ENCODE measurements at regions not wholly inside any gene's neighbourhood (a gene's known extent, or its start where the extent isn't known, plus 50 kb on each side); places are given as distances from the start of the nearest gene placed in this dataset.
"Not testable (repeated sequence)": the region's sequence is repeated elsewhere in the genome, so short reads cannot be mapped to it uniquely, and the experiment has no call there.

DNA sequence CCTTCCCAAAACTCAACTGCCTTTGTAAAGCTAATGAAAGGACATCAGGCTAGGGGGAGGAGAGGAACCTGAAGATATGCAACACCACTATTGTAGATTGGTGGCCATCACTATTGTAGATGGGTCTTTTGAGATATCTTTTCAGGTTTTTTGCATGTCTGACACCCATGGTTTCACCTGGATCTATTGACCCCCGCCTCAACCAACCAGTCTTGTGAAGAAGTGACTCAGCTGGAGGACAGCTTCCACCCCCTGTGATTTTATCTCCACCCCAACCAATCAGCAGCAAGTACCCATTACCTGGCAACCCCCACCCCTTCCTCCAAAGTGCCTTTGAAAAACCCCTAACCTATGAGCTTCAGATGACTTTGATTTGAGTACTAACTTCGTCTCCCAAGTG is 382.6 kb upstream of the GOT2 start:
- no peak for DNase-seq

DNA sequence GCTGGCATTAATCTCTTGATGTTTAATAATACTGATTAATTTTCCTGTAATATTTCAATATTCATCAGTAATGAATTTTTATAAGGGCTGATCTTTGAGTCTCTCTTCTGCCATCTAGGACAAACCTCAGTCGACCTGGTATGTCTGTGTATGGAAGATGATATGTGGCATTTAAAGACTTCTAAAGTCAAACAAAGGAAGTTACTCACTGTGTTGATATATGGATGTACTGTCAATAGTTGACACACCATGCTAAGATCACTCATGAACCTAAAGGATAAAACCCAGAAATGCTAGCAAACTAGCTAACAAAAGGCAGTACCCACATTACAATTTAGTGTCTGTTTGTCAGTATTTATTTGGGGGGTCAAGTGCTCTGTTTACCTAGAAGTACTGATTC is 380.7 kb upstream of the GOT2 start:
- no peak for DNase-seq

DNA sequence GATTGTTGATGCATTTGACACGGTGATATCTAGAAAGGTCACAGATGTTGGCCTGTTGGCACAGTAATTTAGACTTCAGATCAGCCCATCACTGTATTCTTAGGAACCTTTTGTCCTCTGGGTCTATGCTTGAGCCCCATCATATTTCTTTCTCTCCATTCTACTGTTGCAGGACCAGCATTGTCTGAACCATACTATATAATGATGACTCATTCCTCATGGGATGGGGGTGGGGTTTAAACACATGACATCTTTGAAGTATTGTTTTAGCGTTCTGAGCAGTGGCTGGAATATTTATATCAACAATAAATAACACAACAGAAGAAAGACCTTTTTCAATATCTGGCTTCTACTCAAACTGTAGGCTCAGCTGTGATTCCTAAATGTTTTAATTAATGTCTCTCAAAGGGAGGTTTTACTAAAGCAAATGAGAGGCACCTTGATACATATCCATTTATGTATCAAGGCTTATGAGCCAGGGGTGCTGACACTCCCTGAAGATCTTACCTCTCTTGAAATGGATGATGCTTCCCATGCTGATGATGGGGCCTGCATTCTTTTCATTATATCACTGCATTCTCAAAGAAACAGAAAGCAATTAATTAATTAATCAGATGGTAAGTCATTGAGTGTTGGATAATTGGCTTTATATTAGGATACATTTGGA is 379.0 kb upstream of the GOT2 start:
- no peak for DNase-seq

- no peak for DNase-seq
Measured at GRCh38 chr16:59111280-59111679, 377.2 kb upstream of the GOT2 start.

DNA sequence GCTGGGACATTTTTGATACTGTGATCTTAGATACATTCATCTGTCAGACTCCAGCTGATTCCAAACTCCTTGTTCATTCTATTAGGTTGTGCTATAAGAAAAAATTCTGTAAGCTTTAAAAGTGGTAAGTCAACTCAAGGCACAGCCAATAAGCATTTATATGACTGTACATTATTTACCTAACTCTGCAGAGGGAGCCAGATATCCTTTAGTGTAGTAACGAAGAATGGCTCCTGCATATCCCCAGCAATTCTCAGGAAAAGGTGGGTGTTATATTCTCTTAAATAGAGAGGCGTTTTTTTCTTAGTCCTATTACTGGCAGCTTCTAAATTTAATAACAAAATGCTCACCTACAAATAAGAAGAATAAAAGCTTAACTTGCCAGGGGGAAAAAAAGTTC is 374.3 kb upstream of the GOT2 start:
- DNase-seq, result no peak

- not testable (repeated sequence) for DNase-seq
Measured at GRCh38 chr16:59096682-59097081, 362.6 kb upstream of the GOT2 start.

GRCh38 chr16:59090541-59090940 is 356.4 kb upstream of the GOT2 start:
- DNase-seq, result no peak

DNA sequence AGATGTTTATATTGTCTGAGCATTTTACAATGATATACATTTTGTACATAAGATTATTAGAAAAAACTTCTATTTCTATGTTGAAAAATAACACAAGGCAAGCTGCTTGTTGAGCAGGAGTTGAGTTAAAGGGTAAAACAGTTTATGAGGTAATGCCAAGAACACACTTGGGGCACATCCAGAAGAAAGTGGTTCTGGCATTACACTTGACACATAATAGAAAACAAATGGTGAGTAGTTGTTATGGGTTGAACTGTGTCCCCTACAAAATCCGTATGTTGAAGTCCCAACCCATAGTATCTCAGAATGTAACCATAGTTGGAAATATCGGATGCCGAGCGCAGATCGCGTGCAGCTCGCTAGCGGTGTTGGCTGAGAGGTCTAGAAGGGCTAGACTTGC is 354.3 kb upstream of the GOT2 start:
- no peak for DNase-seq

DNA sequence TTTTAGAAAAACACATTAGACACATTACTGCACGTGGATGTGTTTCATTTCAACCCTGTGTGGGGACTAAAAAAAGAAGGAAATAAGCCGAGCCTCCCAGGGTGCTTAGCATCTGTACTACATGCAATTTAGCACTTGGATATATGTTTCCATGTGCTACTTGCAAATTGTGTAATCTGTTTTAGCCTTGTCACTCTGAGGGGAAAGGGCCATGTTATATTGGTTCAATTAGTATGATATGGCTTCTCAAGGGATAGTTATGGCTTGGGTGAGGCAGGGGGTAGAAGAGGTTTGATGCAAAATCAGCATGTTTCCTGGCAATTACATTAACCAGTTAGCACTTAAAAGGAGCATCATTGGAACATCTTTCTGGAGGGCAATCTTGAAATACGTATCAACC is 353.5 kb upstream of the GOT2 start:
- DNase-seq, result no peak

GRCh38 chr16:59067205-59067604 is 333.1 kb upstream of the GOT2 start:
- no peak for DNase-seq

DNA sequence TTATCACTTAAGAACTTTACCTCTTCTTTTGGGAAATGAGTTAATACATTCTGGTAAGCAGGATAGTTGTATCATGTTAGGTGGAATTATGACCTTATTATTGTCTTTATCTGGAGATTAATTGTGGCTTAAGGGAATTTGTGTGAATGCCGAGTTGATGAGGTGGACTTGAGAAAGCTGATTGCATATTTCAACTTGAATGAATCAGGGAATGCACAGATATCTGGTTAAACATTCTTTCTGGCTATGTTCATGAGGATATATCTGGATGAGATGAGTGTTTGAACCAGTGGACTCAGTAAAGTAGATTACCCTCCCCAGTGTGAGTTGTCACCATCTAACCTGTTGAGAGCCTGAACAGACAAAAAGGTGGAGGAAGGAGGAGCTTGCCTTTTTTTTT is 326.1 kb upstream of the GOT2 start:
- no peak for DNase-seq

DNA sequence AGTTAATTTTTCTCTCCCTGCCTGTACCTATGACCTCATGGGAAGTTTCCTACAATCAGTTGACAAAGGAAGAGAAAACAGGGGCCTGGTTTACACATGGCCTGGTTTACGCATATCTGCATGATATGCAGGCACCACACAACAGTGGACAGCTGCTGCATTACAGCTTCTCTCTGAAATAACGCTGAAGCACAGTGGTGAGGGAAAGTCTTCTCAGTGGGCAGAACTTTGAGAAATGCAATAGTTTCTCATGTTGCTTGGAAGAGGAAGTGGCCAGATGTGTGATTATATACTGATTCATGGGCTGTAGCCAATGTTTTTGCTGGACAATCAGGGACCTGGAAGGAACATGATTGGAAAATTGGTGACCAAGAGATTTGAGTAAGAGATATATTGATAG is 324.1 kb upstream of the GOT2 start:
- DNase-seq, result no peak

GRCh38 chr16:59053911-59054310 is 319.8 kb upstream of the GOT2 start:
- no peak for DNase-seq

DNA sequence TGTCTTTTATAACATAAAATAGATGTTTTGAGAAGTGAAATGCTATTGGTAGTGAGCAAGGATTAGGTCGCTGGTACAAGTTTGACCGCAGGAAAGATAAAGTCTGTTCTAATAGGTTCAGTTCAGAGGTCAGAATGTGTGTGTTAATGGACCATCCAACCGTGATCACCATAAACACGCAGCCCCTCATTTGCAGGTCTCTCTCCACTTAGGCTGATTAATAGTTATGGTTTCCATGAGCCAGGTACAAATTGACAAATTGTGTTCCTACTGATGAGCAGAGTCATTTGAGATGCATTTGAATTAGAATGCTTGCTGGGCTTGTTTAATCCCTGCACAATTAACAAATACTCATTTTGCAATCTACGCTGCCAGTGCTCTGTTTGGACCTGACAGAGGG is 318.1 kb upstream of the GOT2 start:
- DNase-seq, result no peak

- DNase-seq, result no peak
Measured at GRCh38 chr16:59048876-59049275, 314.8 kb upstream of the GOT2 start.

GRCh38 chr16:59047114-59047513 is 313.0 kb upstream of the GOT2 start:
- DNase-seq, result no peak

DNA sequence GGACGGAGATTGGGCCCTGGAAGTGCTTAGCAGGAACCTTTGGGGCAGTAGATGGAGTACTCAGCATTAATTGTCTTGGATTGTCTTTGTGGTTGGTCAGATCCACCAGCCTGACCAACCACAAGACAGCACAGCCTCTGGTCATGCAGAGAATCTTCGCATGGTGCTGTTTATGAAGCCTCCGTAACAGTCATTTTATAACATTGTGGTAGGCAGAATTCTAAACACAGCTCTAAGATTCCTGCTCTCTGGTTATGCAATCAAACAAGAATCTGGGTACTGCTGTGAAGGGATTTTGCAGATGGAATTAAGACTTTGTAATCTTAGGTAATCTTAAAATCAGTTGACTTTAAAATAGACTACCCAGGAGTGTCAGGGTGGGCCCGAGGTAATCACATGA is 312.2 kb upstream of the GOT2 start:
- DNase-seq, result no peak

DNA sequence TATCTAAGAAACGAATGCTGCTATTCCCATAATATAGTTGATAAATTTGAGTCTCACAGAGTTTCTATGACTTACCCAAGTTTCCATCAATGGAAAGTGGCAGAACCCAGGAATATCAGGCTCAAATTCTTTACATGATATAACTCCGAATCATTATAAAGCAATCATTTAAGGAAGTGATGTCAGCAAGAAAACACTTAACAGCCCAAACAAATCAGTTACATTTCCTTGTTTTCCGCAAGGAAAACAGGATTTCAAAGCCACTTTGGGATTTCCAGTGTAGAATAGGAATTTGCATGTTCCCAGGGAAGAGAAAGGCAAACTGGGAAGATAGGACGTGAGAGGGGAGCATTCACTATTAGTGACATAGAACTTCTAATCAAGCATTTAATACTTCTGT is 311.4 kb upstream of the GOT2 start:
- no peak for DNase-seq

DNA sequence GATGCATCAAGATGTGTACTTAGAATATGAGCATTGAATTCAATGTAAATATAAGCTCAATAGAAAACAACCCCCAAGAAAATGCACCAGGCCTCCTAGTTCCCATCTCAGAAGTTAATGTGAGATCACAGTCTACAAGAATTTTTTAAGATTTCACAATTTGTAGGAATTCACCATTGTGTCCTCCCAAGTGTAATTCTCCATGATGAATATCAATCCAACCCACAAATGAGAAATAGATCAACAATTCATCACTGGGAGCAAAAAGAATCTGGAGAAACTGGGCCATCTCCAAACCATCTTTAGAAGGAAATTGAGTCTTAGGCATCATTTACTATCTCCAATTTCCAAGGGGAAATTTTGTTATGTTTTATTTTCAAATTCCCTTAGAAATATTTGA is 310.5 kb upstream of the GOT2 start:
- DNase-seq, result no peak

DNA sequence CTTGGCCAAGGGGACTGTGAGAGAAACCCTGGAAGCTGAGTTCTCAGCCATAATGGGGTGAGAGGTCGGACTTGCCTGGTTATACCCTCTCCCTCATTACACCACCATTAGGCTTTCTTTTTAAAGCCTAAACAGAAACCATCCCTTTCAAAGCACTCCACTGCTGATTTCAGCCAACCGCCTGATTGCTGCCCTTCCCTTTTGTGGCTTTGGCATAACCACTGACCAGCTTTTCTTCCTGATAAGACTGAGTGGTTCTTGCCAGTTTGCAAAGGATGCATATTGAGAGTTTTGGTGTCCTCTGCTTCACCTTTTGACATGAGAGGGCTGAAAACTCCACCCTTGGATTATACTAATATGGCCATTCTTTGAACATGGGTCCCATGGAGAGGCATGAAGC is 308.2 kb upstream of the GOT2 start:
- no peak for DNase-seq

DNA sequence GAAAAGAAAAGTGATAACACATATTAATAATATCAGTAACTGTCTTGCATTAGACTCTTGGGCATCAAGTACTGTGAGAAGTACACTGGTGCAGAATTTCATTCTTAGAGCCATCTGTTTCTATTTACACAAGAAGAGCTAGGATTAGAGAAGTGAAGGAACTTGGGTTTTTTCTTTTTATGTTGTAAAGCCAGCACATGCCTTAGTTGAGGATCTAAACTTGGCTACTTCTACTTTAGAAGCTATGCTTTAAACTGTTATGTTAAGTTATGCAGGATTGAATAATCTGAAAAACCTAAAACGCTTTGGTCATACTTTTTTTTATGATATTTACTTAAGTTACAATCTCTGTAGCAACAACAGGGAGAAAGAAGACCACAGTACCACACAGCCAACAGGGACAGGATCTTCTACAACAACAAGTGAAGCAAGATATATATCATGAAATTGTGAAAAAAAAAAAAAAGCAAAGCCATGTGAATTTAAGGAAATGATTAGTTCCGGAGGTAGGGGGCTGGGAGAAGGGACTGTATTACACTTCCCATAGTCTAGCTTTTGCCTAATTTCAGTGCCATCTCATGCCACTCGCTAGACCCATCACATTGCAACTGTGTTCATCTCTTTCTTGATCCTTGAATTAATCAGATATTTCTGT is 305.1 kb upstream of the GOT2 start:
- DNase-seq, result no peak

DNA sequence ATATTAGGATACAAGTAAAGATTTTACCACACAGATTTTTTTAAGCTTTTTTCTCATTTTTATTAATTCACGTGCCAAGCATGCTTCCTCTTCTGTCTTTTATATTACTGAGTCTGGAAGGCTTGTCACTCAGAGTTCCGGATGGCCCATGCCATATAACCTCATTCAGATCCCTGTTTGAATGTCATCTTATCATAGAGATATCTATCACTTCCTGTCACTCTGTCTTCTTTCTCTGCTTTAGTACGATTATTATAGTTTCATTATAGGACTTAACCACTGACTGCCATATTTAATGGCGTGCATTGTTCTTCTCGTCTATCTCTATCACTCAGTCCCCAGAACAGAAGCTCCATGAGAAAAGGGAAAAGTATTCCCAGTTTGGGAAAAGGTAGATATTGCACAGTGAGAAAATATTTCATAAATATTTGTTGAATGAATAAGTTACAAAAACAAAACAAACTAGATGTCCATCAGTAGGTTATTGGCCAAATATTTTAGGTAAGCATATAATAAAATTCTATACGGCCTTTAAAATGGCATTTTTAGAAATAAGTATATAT is 296.9 kb upstream of the GOT2 start:
- DNase-seq, result no peak

- DNase-seq, result peak; percentile 25
Measured at GRCh38 chr16:59021751-59022150, 287.6 kb upstream of the GOT2 start.

DNA sequence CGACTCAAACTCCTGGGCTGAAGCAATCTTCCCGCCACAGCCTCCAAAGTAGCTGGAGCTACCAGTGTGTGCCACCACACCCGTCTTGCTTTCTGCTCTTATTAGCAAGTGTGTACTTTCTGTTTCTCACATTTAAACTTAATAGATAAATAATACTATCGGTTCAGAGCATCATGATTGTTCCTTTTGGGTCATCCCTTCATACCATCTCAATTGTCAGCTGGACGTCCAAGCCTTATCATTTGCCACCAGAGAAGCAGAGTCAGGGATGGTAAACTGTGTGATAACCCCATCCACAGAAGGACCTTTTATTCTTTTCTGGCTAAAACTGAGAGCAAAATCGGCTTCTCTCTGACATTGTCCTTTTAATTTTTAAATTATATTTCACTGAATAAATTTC is 279.8 kb upstream of the GOT2 start:
- no peak for DNase-seq

GRCh38 chr16:58999762-59000161 is 265.6 kb upstream of the GOT2 start:
- no peak for DNase-seq

All from HCEC 1CT (cell line).